Panc1 (cell line): ENCODE measurements at regions not wholly inside any gene's neighbourhood (a gene's known extent, or its start where the extent isn't known, plus 50 kb on each side); places are given as distances from the start of the nearest gene placed in this dataset.

ENCODE experiments used
- CTCF ChIP-seq: fragments of 450-650 bp; IDR thresholded peaks from 2 replicates; pipeline ENCODE4 v1.5.1; 2017; ENCODE audit warnings: mild to moderate bottlenecking
- POLR2AphosphoS5 ChIP-seq: IDR thresholded peaks from 2 replicates; pipeline ENCODE4 v1.6.1; 2012; ENCODE audit warnings: mild to moderate bottlenecking, low read depth, low read length, moderate library complexity
- REST ChIP-seq, 2 experiments: IDR thresholded peaks; 2 replicates each; pipeline ENCODE4 v1.6.1; 2011 to 2012; ENCODE audit warnings: low read depth in 2 of 2, control low read depth in 1 of 2, low read length in 1 of 2, mild to moderate bottlenecking in 1 of 2, moderate library complexity in 1 of 2; ENCODE audit not compliant: insufficient read depth in 1 of 2
- SIN3A ChIP-seq: IDR thresholded peaks from 2 replicates; pipeline ENCODE4 v1.6.1; 2012; ENCODE audit warnings: low read depth, mild to moderate bottlenecking, low read length, moderate library complexity, borderline replicate concordance; ENCODE audit not compliant: insufficient read depth

GRCh38 chr1:222921945-222922344, 107.1 kb downstream of the DISP1 start:
- TF ChIP-seq CTCF (no peak), SIN3A (no peak), REST (IDR thresholded peaks at IDR 0.05; ENCODE audit: insufficient read depth in 1 of 2, low read depth in 2 of 2, low read length in 1 of 2) (no peak), POLR2AphosphoS5 (no peak)
